Smooth muscle cell (in vitro differentiated cells): ENCODE measurements at regions not wholly inside any gene's neighbourhood (a gene's known extent, or its start where the extent isn't known, plus 50 kb on each side); places are given as distances from the start of the nearest gene placed in this dataset.

Source experiments
- DNase-seq: peaks from one replicate; lab custom pipeline; 2025; ENCODE audit not compliant: unreplicated experiment; lab: John Stamatoyannopoulos, UW
- H2AFZ ChIP-seq: fragments of 200-600 bp; sonication (generic); 2 replicates; pipeline ENCODE4 v1.6.0; 2016; ENCODE audit warnings: antibody characterized with exemption, low read depth, mild to moderate bottlenecking
- H3F3A ChIP-seq: fragments of 200-600 bp; sonication (generic); 2 replicates; pipeline ENCODE4 v1.6.0; 2017; ENCODE audit warnings: antibody characterized with exemption, low read depth
- H3K27ac ChIP-seq: fragments of 200-600 bp; sonication (generic); 2 replicates; pipeline ENCODE4 v1.5.1; 2016; ENCODE audit warnings: low read depth, mild to moderate bottlenecking
- H3K27me3 ChIP-seq: fragments of 200-600 bp; sonication (generic); 2 replicates; pipeline ENCODE4 v1.6.1; 2016; ENCODE audit warnings: low read depth, mild to moderate bottlenecking
- H3K36me3 ChIP-seq: fragments of 200-600 bp; sonication (generic); 2 replicates; pipeline ENCODE4 v1.5.1; 2016; ENCODE audit warnings: low read depth
- H3K4me1 ChIP-seq: fragments of 200-600 bp; sonication (generic); 2 replicates; pipeline ENCODE4 v1.5.1; 2016; ENCODE audit warnings: low read depth
- H3K4me2 ChIP-seq: fragments of 200-600 bp; sonication (generic); 2 replicates; pipeline ENCODE4 v1.6.0; 2016; ENCODE audit warnings: mild to moderate bottlenecking
- H3K4me3 ChIP-seq: fragments of 200-600 bp; sonication (generic); 2 replicates; pipeline ENCODE4 v1.5.1; 2016; ENCODE audit warnings: mild to moderate bottlenecking
- H3K79me2 ChIP-seq: fragments of 200-600 bp; sonication (generic); 2 replicates; pipeline ENCODE4 v1.6.0; 2016; ENCODE audit warnings: low read depth, mild to moderate bottlenecking
- H3K9ac ChIP-seq: fragments of 200-600 bp; sonication (generic); 2 replicates; pipeline ENCODE4 v1.6.0; 2016; ENCODE audit warnings: low read depth
- H3K9me3 ChIP-seq: fragments of 200-600 bp; sonication (generic); replicated peaks from 2 replicates; pipeline ENCODE4 v1.5.1; 2016; ENCODE audit warnings: low read depth
- H4K20me1 ChIP-seq: fragments of 200-600 bp; sonication (generic); 2 replicates; pipeline ENCODE4 v1.6.0; 2016; ENCODE audit warnings: low read depth
- WGBS: methylation state at CpG from one replicate; pipeline ENCODE4 v1.1.7; 2016; ENCODE audit warnings: low lambda C conversion rate; 5-methylcytosine and 5-hydroxymethylcytosine counted together
- TF ChIP-seq, protein P1 (sequence below): fragments of 200-600 bp; sonication (generic); IDR thresholded peaks from 2 replicates; pipeline ENCODE4 v1.5.1; 2017; ENCODE audit warnings: borderline replicate concordance, mild to moderate bottlenecking, antibody characterized with exemption; ENCODE audit not compliant: insufficient read depth, poor library complexity, severe bottlenecking

DNA sequence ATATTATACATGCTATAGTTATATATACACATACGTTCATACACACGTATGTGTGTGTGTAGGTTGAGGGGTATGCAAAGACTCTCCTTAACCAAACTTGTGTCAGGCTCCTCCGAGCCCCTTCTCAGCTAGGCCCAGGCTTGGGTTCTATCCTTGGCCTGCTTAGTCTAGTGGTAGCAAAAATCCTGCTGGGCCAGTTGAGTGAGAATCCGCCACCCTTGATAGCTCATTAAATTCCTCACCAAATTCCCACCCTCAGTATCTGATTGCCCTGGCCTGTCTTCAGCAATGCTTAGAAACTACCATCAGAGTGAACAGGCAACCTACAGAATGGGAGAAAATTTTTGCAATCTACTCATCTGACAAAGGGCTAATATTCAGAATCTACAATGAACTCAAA, 126.5 kb downstream of the TSN start:
- no peak overlapping the region for H3K4me2 ChIP-seq
- no peaks in the 10 kb centered on the region for H3K36me3 ChIP-seq
- no peaks in the 10 kb centered on the region for H3K9me3 ChIP-seq
- no peaks in the 10 kb centered on the region for H3F3A ChIP-seq
- 68% methylated on average over 4 of the region's 4 CpGs for WGBS
- no peak overlapping the region for H3K9ac ChIP-seq
- H4K20me1 ChIP-seq: no peaks in the 10 kb centered on the region
- DNase-seq: no peak
- H3K27me3 ChIP-seq: no peaks in the 10 kb centered on the region
- TF ChIP-seq, protein P1, sequence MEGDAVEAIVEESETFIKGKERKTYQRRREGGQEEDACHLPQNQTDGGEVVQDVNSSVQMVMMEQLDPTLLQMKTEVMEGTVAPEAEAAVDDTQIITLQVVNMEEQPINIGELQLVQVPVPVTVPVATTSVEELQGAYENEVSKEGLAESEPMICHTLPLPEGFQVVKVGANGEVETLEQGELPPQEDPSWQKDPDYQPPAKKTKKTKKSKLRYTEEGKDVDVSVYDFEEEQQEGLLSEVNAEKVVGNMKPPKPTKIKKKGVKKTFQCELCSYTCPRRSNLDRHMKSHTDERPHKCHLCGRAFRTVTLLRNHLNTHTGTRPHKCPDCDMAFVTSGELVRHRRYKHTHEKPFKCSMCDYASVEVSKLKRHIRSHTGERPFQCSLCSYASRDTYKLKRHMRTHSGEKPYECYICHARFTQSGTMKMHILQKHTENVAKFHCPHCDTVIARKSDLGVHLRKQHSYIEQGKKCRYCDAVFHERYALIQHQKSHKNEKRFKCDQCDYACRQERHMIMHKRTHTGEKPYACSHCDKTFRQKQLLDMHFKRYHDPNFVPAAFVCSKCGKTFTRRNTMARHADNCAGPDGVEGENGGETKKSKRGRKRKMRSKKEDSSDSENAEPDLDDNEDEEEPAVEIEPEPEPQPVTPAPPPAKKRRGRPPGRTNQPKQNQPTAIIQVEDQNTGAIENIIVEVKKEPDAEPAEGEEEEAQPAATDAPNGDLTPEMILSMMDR: no peak
- H3K79me2 ChIP-seq: no peaks in the 10 kb centered on the region
- H3K4me1 ChIP-seq: no peaks in the 10 kb centered on the region
- H2AFZ ChIP-seq: no peak overlapping the region
- no peak overlapping the region for H3K27ac ChIP-seq
- no peak overlapping the region for H3K4me3 ChIP-seq

DNA sequence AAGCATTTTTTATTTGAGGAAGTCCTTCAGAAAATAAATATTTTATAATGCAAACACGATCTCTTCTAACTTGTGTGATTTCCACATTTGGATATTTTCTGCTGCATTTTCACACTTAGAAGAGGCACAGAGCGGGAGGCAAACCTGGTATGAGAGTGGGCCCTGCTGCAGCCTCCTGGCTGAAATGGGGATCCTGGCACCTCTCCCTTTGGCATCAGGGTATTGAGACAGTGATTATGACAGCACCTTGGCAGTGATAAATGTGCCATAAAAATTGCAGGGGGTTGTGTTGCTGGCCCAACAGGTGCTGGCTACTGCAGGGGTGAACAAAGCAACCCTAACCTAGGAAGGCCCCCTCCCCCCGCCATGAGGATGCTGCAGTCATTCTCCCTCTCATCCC, 128.6 kb downstream of the TSN start:
- Histone ChIP-seq H3K4me3 (no peak overlapping the region), H3K27ac (no peak overlapping the region), H3K79me2 (no peaks in the 10 kb centered on the region), H2AFZ (no peak overlapping the region), H3K36me3 (no peaks in the 10 kb centered on the region), H4K20me1 (no peaks in the 10 kb centered on the region), H3K9me3 (no peaks in the 10 kb centered on the region), H3K4me2 (no peak overlapping the region), H3K9ac (no peak overlapping the region), H3K27me3 (no peaks in the 10 kb centered on the region), H3F3A (no peaks in the 10 kb centered on the region), H3K4me1 (no peaks in the 10 kb centered on the region)
- 87% methylated on average over 3 of the region's 3 CpGs for WGBS
- no peak for DNase-seq
- TF ChIP-seq, protein P1: no peak

DNA sequence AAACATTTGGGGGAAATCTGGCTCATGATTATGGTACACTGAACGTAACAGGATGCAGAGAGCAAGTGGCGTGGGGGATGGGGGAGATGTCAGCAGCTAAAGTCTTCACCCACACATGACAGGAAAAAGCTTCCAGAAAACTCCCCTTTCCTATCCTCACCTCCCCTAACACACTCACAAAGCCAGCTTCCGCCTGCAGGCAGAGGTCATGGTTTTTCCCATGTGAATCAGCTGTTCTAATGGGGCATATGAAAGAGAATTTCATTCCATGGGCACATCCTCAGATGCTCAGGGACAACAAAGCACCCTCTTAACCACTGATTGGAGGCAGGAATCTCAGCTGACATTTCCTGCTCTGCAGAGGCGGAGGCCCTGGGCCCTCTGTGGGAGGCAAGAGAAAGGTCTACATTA, 129.1 kb downstream of the TSN start:
- Histone ChIP-seq H2AFZ (no peak overlapping the region), H3K9ac (no peak overlapping the region), H3K4me1 (no peaks in the 10 kb centered on the region), H4K20me1 (no peaks in the 10 kb centered on the region), H3K9me3 (no peaks in the 10 kb centered on the region), H3K79me2 (no peaks in the 10 kb centered on the region), H3K4me2 (no peak overlapping the region), H3K4me3 (no peak overlapping the region), H3K27me3 (no peaks in the 10 kb centered on the region), H3F3A (no peaks in the 10 kb centered on the region), H3K36me3 (no peaks in the 10 kb centered on the region), H3K27ac (no peak overlapping the region)
- WGBS: 53% methylated on average over 4 of the region's 4 CpGs
- TF ChIP-seq, protein P1: no peak
- DNase-seq: no peak

DNA sequence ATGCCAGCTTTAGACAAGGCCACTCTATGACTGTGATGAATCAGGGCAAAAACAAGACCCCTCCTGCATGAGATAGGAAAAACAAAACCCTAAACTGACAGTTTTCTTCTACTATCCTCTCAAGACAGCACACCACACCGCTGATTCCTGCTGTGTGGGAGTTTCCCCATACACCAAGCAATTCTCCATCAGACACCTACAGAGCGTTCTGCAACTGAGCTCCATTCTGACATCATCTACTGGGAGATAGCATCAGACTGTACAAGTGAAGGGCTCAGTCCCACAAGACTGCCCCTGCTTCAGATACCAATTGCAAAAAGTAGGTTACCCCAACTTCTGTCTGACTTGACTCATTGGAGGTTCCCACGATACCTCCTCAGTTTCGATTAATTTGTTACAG, 130.6 kb downstream of the TSN start:
- DNase-seq: no peak
- no peaks in the 10 kb centered on the region for H3K36me3 ChIP-seq
- H3K9me3 ChIP-seq: no peaks in the 10 kb centered on the region
- no peaks in the 10 kb centered on the region for H3K4me1 ChIP-seq
- 84% methylated on average over 4 of the region's 4 CpGs for WGBS
- H3K9ac ChIP-seq: no peak overlapping the region
- no peaks in the 10 kb centered on the region for H3K79me2 ChIP-seq
- no peaks in the 10 kb centered on the region for H3K27me3 ChIP-seq
- H3K27ac ChIP-seq: no peak overlapping the region
- no peaks in the 10 kb centered on the region for H4K20me1 ChIP-seq
- TF ChIP-seq, protein P1: no peak
- H3K4me2 ChIP-seq: no peak overlapping the region
- H3F3A ChIP-seq: no peaks in the 10 kb centered on the region
- H3K4me3 ChIP-seq: no peak overlapping the region
- no peak overlapping the region for H2AFZ ChIP-seq
